ENCODE measurements at regions not wholly inside any gene's neighbourhood (a gene's known extent, or its start where the extent isn't known, plus 50 kb on each side); places are given as distances from the start of the nearest gene placed in this dataset.
"Not testable (repeated sequence)": the region's sequence is repeated elsewhere in the genome, so short reads cannot be mapped to it uniquely, and the experiment has no call there.

DNA sequence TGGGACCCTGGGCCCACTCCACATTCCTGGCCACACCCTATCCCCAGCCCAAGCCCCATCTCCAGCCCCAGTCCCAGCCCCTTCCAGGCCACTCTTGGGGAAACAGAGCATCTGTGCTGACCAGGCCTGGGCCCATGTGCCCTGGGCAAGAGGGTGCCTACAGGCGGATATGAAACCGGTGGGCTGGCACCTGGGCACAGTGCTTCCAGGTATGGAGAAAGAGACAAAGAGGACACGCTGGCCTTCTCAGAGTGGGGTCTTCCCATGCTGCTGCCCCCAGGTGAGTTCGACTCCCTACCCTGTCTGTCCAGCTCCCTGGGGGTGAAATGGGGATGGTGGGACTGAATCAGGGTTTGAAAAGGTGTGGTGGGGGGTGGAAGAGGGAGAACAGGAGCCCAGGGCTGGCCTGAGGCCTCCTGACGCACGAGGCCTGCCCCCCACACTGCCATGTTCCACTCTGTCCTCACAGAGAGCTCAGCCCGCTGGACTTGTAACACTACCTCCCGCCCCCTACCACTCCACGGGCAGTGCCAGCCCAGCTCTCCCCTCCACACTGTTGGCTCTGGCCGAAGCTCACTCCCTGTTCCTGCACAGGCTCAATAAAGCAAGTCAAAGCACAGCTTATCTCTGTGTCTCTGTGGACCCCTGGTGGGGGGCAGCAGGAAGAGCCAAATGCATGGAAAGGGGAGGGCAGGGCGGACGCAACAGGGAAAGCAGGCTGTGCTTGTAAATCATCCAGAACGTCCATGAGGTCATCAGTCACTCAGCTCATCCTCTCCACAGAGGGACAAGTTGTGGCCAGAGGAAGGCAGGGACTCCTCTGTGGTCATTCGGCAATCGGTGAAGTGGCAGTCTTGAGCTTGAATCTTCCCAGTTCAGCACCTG, 71.1 kb upstream of the TMEM97 start:
- no peak for DNase-seq (ENCODE audit: low read depth, low spot score)
- H3K27ac ChIP-seq: no peak overlapping the region

GRCh38 chr17:28249706-28250105, 69.3 kb upstream of the TMEM97 start:
- DNase-seq (ENCODE audit: low read depth, low spot score): no peak
- no peak overlapping the region for H3K27ac ChIP-seq

- DNase-seq (ENCODE audit: low read depth, low spot score): peak; percentile 18
- no peak overlapping the region for H3K27ac ChIP-seq
These were observed 66.6 kb upstream of the TMEM97 start for GRCh38 chr17:28252436-28252835.

GRCh38 chr17:28253663-28254062, 65.3 kb upstream of the TMEM97 start:
- DNase-seq (ENCODE audit: low read depth, low spot score): no peak
- no peak overlapping the region for H3K27ac ChIP-seq

GRCh38 chr17:28255616-28256015, 63.4 kb upstream of the TMEM97 start:
- no peak for DNase-seq (ENCODE audit: low read depth, low spot score)
- H3K27ac ChIP-seq: no peak overlapping the region

GRCh38 chr17:28256370-28256769, 62.6 kb upstream of the TMEM97 start:
- no peak overlapping the region for H3K27ac ChIP-seq
- no peak for DNase-seq (ENCODE audit: low read depth, low spot score)

GRCh38 chr17:28256881-28257280, 62.1 kb upstream of the TMEM97 start:
- DNase-seq (ENCODE audit: low read depth, low spot score): no peak
- no peak overlapping the region for H3K27ac ChIP-seq

GRCh38 chr17:28258347-28258887, 60.6 kb upstream of the TMEM97 start:
- no peak overlapping the region for H3K27ac ChIP-seq
- no peak for DNase-seq (ENCODE audit: low read depth, low spot score)

GRCh38 chr17:28261219-28261618, 57.8 kb upstream of the TMEM97 start:
- no peak for DNase-seq (ENCODE audit: low read depth, low spot score)

GRCh38 chr17:28262123-28262745, 56.8 kb upstream of the TMEM97 start:
- DNase-seq (ENCODE audit: low read depth, low spot score); H3K27ac ChIP-seq: not testable (repeated sequence)

More at GRCh38 chr17:28261219-28261618, 57.8 kb upstream of the TMEM97 start:
- H3K27ac ChIP-seq: no peak overlapping the region

GRCh38 chr17:28264902-28265548, 54.0 kb upstream of the TMEM97 start:
- H3K27ac ChIP-seq; DNase-seq (ENCODE audit: low read depth, low spot score): not testable (repeated sequence)

DNA sequence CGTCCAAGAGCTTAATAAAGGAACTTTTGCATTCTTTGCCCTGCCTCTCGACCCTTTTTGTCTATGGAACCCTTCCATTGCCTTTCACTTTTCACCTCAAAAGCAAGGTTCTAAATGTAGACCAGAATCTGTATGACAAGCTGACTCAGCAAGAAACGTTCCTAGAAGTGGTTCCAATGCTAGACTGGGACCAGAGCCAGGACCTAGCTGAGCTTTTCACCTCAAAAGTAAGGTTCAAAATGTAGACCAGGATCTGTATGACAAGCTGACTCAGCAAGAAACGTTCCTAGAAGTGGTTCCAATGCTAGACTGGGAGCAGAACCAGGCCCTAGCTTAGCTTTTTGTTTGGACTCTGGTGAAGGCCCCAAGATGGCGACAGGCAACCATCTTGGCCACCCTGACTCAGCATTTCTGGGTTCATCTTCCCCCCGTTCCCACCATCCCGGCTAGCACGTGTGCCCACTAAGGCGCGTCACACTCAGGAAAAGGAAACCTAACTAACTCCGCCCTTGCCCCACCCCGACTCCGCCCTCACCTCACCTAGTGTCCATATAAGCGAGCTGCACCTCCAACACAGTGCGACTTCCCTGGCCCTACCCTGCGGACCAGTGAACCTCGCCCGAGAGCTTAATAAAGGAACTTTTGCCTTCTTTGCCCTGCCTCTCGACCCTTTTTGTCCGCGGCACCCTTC, 53.0 kb upstream of the TMEM97 start:
- not testable (repeated sequence) for H3K27ac ChIP-seq; DNase-seq (ENCODE audit: low read depth, low spot score)

GRCh38 chr17:28266547-28266920, 52.5 kb upstream of the TMEM97 start:
- not testable (repeated sequence) for H3K27ac ChIP-seq; DNase-seq (ENCODE audit: low read depth, low spot score)

- not testable (repeated sequence) for DNase-seq (ENCODE audit: low read depth, low spot score); H3K27ac ChIP-seq
These were observed 51.9 kb upstream of the TMEM97 start for GRCh38 chr17:28266926-28267719.

GRCh38 chr17:28267720-28268609, 51.0 kb upstream of the TMEM97 start:
- H3K27ac ChIP-seq: no peak overlapping the region
- no peak for DNase-seq (ENCODE audit: low read depth, low spot score)

GRCh38 chr17:28268610-28269313, 50.2 kb upstream of the TMEM97 start:
- no peak for DNase-seq (ENCODE audit: low read depth, low spot score)

More at GRCh38 chr17:28268610-28269313, 50.2 kb upstream of the TMEM97 start:
- H3K27ac ChIP-seq: no peak overlapping the region
